CD4-positive, alpha-beta T cell (primary cell): ENCODE measurements at regions not wholly inside any gene's neighbourhood (a gene's known extent, or its start where the extent isn't known, plus 50 kb on each side); places are given as distances from the start of the nearest gene placed in this dataset.

ENCODE experiments used
- ATAC-seq: fragments of 200-7000 bp; cut with Tn5 transposase; one replicate; pipeline ENCODE4 v1.10.0; 2022; ENCODE audit warnings: mild to moderate bottlenecking; ENCODE audit not compliant: poor library complexity
- CTCF ChIA-PET: fragments of 350-600 bp; sonication (Branson Sonifier 250); formaldehyde crosslinking; loops from one replicate; lab custom pipeline; 2021; ENCODE audit warnings: antibody characterized with exemption, inconsistent platforms; lab: Charles Lee
- POLR2A ChIA-PET: fragments of 350-600 bp; sonication (Branson Sonifier 250); formaldehyde crosslinking; loops from one replicate; lab custom pipeline; 2021; ENCODE audit warnings: antibody characterized with exemption, inconsistent platforms; lab: Charles Lee
- DNase-seq, 14 experiments: peaks; one replicate each; pipeline ENCODE4 v3.0.0-alpha.2; 2013 to 2020; ENCODE audit warnings: mixed read lengths in 2 of 14
- H3K27ac ChIP-seq, 2 donors: one replicate each; pipeline versions ENCODE4 v1.5.1 to v1.7.0; 2013; ENCODE audit warnings: low read length in 2 of 2, low read depth in 1 of 2, mild to moderate bottlenecking in 1 of 2
- H3K27me3 ChIP-seq, 2 experiments: 1 replicate in 1 of 2; 2 replicates in 1 of 2; pipeline versions ENCODE4 v1.6.1 to v1.7.0; 2013; ENCODE audit warnings: low read length in 2 of 2, control low read depth in 1 of 2, mild to moderate bottlenecking in 1 of 2, moderate library complexity in 1 of 2; ENCODE audit not compliant: insufficient read depth in 2 of 2, control insufficient read depth in 1 of 2
- H3K36me3 ChIP-seq: one replicate; pipeline ENCODE4 v1.6.1; 2013; ENCODE audit warnings: low read length, control low read depth; ENCODE audit not compliant: insufficient read depth
- H3K4me1 ChIP-seq: one replicate; pipeline ENCODE4 v1.6.1; 2013; ENCODE audit warnings: low read length, control low read depth; ENCODE audit not compliant: insufficient read depth
- H3K4me3 ChIP-seq: one replicate; pipeline ENCODE4 v1.5.1; 2013; ENCODE audit warnings: mild to moderate bottlenecking, low read length, moderate library complexity
- H3K9me3 ChIP-seq, 2 experiments: 1 replicate in 1 of 2; 2 replicates in 1 of 2; pipeline versions ENCODE4 v1.6.1 to v1.7.0; 2013; ENCODE audit warnings: low read length in 2 of 2, mild to moderate bottlenecking in 2 of 2, control low read depth in 1 of 2, moderate library complexity in 1 of 2; ENCODE audit not compliant: control insufficient read depth in 1 of 2, insufficient read depth in 1 of 2
- H3K27ac Mint-ChIP-seq: one replicate; pipeline ENCODE4 v1.8.0; 2020; ENCODE audit warnings: mixed read lengths
- H3K27me3 Mint-ChIP-seq: one replicate; pipeline ENCODE4 v1.8.0; 2021; ENCODE audit warnings: mixed read lengths
- H3K36me3 Mint-ChIP-seq: one replicate; pipeline ENCODE4 v1.8.0; 2021; ENCODE audit warnings: low read depth, mixed read lengths
- H3K4me1 Mint-ChIP-seq: one replicate; pipeline ENCODE4 v1.8.0; 2021; ENCODE audit warnings: low read depth, mixed read lengths
- H3K4me3 Mint-ChIP-seq: one replicate; pipeline ENCODE4 v1.8.0; 2020; ENCODE audit warnings: mild to moderate bottlenecking, mixed read lengths
- H3K9me3 Mint-ChIP-seq: one replicate; pipeline ENCODE4 v1.8.0; 2020; ENCODE audit warnings: mixed read lengths
- CTCF ChIP-seq: fragments of 200-600 bp; IDR thresholded peaks from one replicate; pipeline ENCODE4 v1.8.0; 2022; ENCODE audit warnings: antibody characterized with exemption, mild to moderate bottlenecking
- intact Hi-C, 2 experiments: fragments of 100-400 bp; cut with DNase I in 1 of 2; cut with micrococcal nuclease in 1 of 2; formaldehyde crosslinking; loops; one replicate each; pipeline versions ENCODE4 v1.15.1 to v1.9.0; 2023 to 2025; cut with DNase I, micrococcal nuclease

GRCh38 chr9:108549184-108549583 lies 306.6 kb downstream of the ACTL7B start:
- ChIA-PET CTCF (no interaction called here), POLR2A (no interaction called here)
- intact Hi-C loops, result no loop called here
- no peaks in the 10 kb centered on the region for H3K27me3 Mint-ChIP-seq
- Histone ChIP-seq H3K27me3 (no peaks in the 10 kb centered on the region), H3K27ac (no peak overlapping the region), H3K36me3 (no peaks in the 10 kb centered on the region), H3K4me3 (no peak overlapping the region), H3K4me1 (no peaks in the 10 kb centered on the region), H3K9me3 (peaks cover 0 to 3% of the 10 kb centered on the region in 2 experiments)
- no peak overlapping the region for H3K27ac Mint-ChIP-seq
- no peak for ATAC-seq
- no peaks in the 10 kb centered on the region for H3K9me3 Mint-ChIP-seq
- H3K4me3 Mint-ChIP-seq, result no peak overlapping the region
- no peak for DNase-seq
- H3K36me3 Mint-ChIP-seq, result no peaks in the 10 kb centered on the region
- no peak for TF ChIP-seq CTCF
- no peaks in the 10 kb centered on the region for H3K4me1 Mint-ChIP-seq

- TF ChIP-seq CTCF, result no peak
- H3K27ac ChIP-seq, result no peak overlapping the region
- ChIA-PET CTCF (no interaction called here), POLR2A (no interaction called here)
- intact Hi-C loops, result no loop called here
- no peaks in the 10 kb centered on the region for H3K4me1 ChIP-seq
- H3K9me3 ChIP-seq, result peaks cover 0 to 3% of the 10 kb centered on the region in 2 experiments
- H3K4me1 Mint-ChIP-seq, result no peaks in the 10 kb centered on the region
- ATAC-seq, result no peak
- no peak overlapping the region for H3K4me3 ChIP-seq
- no peaks in the 10 kb centered on the region for H3K36me3 Mint-ChIP-seq
- H3K4me3 Mint-ChIP-seq, result no peak overlapping the region
- H3K27me3 ChIP-seq, result no peaks in the 10 kb centered on the region
- no peaks in the 10 kb centered on the region for H3K27me3 Mint-ChIP-seq
- H3K27ac Mint-ChIP-seq, result no peak overlapping the region
- no peaks in the 10 kb centered on the region for H3K36me3 ChIP-seq
- no peaks in the 10 kb centered on the region for H3K9me3 Mint-ChIP-seq
- DNase-seq, result no peak
These were observed 308.2 kb downstream of the ACTL7B start for GRCh38 chr9:108547411-108548135.

GRCh38 chr9:108546215-108546614 lies 309.6 kb downstream of the ACTL7B start:
- Mint-ChIP-seq H3K9me3 (no peaks in the 10 kb centered on the region), H3K4me3 (no peak overlapping the region), H3K27ac (no peak overlapping the region), H3K36me3 (no peaks in the 10 kb centered on the region), H3K27me3 (no peaks in the 10 kb centered on the region), H3K4me1 (no peaks in the 10 kb centered on the region)
- Histone ChIP-seq H3K4me3 (no peak overlapping the region), H3K27ac (no peak overlapping the region), H3K36me3 (no peaks in the 10 kb centered on the region), H3K4me1 (no peaks in the 10 kb centered on the region), H3K9me3 (peaks cover 0 to 1% of the 10 kb centered on the region in 2 experiments), H3K27me3 (no peaks in the 10 kb centered on the region)
- ATAC-seq (no peak), DNase-seq (no peak)
- intact Hi-C loops, result no loop called here
- TF ChIP-seq CTCF, result no peak
- POLR2A ChIA-PET, result no interaction called here
- CTCF ChIA-PET, result no interaction called here
